ENCODE measurements at regions not wholly inside any gene's neighbourhood (a gene's known extent, or its start where the extent isn't known, plus 50 kb on each side); places are given as distances from the start of the nearest gene placed in this dataset.

GRCh38 chr17:5840811-5841446 lies 229.2 kb upstream of the WSCD1 start:
- TF ChIP-seq CTCF (IDR thresholded peaks at IDR 0.05; ENCODE audit: extremely low read depth, low read depth, low read length): no peak
- Histone ChIP-seq H3K4me1 (ENCODE audit: insufficient read depth, low read length) (peaks cover 8% of the 10 kb centered on the region), H3K9me3 (ENCODE audit: low read depth, low read length) (no peaks in the 10 kb centered on the region), H2AFZ (ENCODE audit: low read length) (no peak overlapping the region), H3K27me3 (ENCODE audit: insufficient read depth, low read length) (no peaks in the 10 kb centered on the region), H4K20me1 (ENCODE audit: insufficient read depth, low read length) (no peaks in the 10 kb centered on the region), H3K4me3 (ENCODE audit: insufficient read depth, low read length) (no peak overlapping the region), H3K79me2 (ENCODE audit: insufficient read depth, low read length) (no peaks in the 10 kb centered on the region), H3K36me3 (ENCODE audit: insufficient read depth, low read length) (no peaks in the 10 kb centered on the region), H3K27ac (ENCODE audit: low read depth, low read length) (no peak overlapping the region), H3K4me2 (ENCODE audit: insufficient read depth, low read length) (no peak overlapping the region)
- DNase-seq (ENCODE audit: insufficient read length, low spot score, missing footprints): no peak

GRCh38 chr17:5841862-5842261 lies 228.3 kb upstream of the WSCD1 start:
- peaks cover 4% of the 10 kb centered on the region for H3K4me1 ChIP-seq (ENCODE audit: insufficient read depth, low read length)
- H3K9me3 ChIP-seq (ENCODE audit: low read depth, low read length): no peaks in the 10 kb centered on the region
- no peaks in the 10 kb centered on the region for H3K79me2 ChIP-seq (ENCODE audit: insufficient read depth, low read length)
- no peak for TF ChIP-seq CTCF (IDR thresholded peaks at IDR 0.05; ENCODE audit: extremely low read depth, low read depth, low read length)
- H4K20me1 ChIP-seq (ENCODE audit: insufficient read depth, low read length): no peaks in the 10 kb centered on the region
- H2AFZ ChIP-seq (ENCODE audit: low read length): no peak overlapping the region
- no peak for DNase-seq (ENCODE audit: insufficient read length, low spot score, missing footprints)
- no peak overlapping the region for H3K4me3 ChIP-seq (ENCODE audit: insufficient read depth, low read length)
- no peak overlapping the region for H3K27ac ChIP-seq (ENCODE audit: low read depth, low read length)
- no peaks in the 10 kb centered on the region for H3K27me3 ChIP-seq (ENCODE audit: insufficient read depth, low read length)
- H3K36me3 ChIP-seq (ENCODE audit: insufficient read depth, low read length): no peaks in the 10 kb centered on the region
- H3K4me2 ChIP-seq (ENCODE audit: insufficient read depth, low read length): no peak overlapping the region

DNA sequence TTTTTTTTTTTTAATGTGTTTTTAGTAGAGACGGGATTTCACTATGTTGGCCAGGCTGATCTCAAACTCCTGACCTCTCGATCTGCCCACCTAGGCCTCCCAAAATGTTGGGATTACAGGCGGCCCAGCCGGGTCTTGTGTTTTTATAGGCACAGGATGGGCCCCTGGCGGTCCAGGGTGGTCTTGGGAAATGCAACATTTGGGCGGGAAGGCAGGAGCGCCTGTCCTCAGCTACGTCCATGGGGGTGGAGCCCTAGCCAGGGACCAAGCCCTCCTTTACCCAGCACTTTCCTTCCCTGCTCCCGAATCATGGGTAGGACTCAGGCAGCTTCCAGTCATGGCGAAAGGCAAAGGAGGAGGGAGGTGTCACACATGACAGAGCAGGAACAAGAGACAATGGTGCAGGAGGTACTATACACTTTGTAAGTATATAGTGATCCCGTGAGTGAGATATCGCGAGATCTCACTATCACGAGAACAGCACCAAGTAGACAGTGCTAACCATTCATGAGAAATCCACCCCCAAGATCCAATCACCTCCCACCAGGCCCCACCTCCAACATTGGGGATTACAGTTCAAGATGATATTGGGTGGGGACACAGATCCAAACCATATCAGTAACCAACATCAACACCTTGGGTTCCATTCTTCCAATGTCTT lies 226.7 kb upstream of the WSCD1 start:
- no peaks in the 10 kb centered on the region for H3K79me2 ChIP-seq (ENCODE audit: insufficient read depth, low read length)
- H3K36me3 ChIP-seq (ENCODE audit: insufficient read depth, low read length): no peaks in the 10 kb centered on the region
- no peaks in the 10 kb centered on the region for H3K4me1 ChIP-seq (ENCODE audit: insufficient read depth, low read length)
- DNase-seq (ENCODE audit: insufficient read length, low spot score, missing footprints): peak; percentile 46
- no peak overlapping the region for H2AFZ ChIP-seq (ENCODE audit: low read length)
- H3K9me3 ChIP-seq (ENCODE audit: low read depth, low read length): no peaks in the 10 kb centered on the region
- H3K4me3 ChIP-seq (ENCODE audit: insufficient read depth, low read length): no peak overlapping the region
- H3K4me2 ChIP-seq (ENCODE audit: insufficient read depth, low read length): no peak overlapping the region
- H3K27me3 ChIP-seq (ENCODE audit: insufficient read depth, low read length): no peaks in the 10 kb centered on the region
- no peaks in the 10 kb centered on the region for H4K20me1 ChIP-seq (ENCODE audit: insufficient read depth, low read length)
- TF ChIP-seq CTCF (IDR thresholded peaks at IDR 0.05; ENCODE audit: extremely low read depth, low read depth, low read length): no peak
- no peak overlapping the region for H3K27ac ChIP-seq (ENCODE audit: low read depth, low read length)

- no peak overlapping the region for H3K4me2 ChIP-seq (ENCODE audit: insufficient read depth, low read length)
- no peak for TF ChIP-seq CTCF (IDR thresholded peaks at IDR 0.05; ENCODE audit: extremely low read depth, low read depth, low read length)
- H3K4me3 ChIP-seq (ENCODE audit: insufficient read depth, low read length): no peak overlapping the region
- no peaks in the 10 kb centered on the region for H4K20me1 ChIP-seq (ENCODE audit: insufficient read depth, low read length)
- DNase-seq (ENCODE audit: insufficient read length, low spot score, missing footprints): no peak
- no peak overlapping the region for H2AFZ ChIP-seq (ENCODE audit: low read length)
- no peaks in the 10 kb centered on the region for H3K27me3 ChIP-seq (ENCODE audit: insufficient read depth, low read length)
- H3K27ac ChIP-seq (ENCODE audit: low read depth, low read length): no peak overlapping the region
- H3K9me3 ChIP-seq (ENCODE audit: low read depth, low read length): no peaks in the 10 kb centered on the region
- no peaks in the 10 kb centered on the region for H3K79me2 ChIP-seq (ENCODE audit: insufficient read depth, low read length)
- no peaks in the 10 kb centered on the region for H3K36me3 ChIP-seq (ENCODE audit: insufficient read depth, low read length)
- H3K4me1 ChIP-seq (ENCODE audit: insufficient read depth, low read length): no peaks in the 10 kb centered on the region
Observed at GRCh38 chr17:5846001-5846400, 224.2 kb upstream of the WSCD1 start.

Data from osteoblast (primary cell).